ENCODE measurements at regions not wholly inside any gene's neighbourhood (a gene's known extent, or its start where the extent isn't known, plus 50 kb on each side); places are given as distances from the start of the nearest gene placed in this dataset.

DNA sequence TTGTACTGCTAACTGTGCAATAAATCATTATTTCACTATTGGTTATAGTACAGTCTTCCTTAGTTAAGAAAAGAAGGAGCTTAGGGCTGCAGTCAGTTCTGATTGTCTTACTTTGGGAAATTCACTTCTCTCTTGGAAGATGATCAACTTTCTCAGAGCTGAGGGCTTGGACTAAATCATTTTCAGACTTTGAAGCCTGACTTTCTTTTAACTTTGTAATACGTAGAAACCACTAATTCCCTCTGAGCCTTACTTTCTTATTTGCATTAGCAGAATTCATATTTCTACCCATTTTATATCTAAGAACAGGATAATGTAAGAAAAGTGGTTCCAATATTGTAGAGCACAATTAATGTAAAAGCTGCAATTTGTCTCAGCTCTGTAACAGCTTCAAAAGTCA lies 386.4 kb downstream of the TRIB2 start (continued):
- TF ChIP-seq, protein P1, sequence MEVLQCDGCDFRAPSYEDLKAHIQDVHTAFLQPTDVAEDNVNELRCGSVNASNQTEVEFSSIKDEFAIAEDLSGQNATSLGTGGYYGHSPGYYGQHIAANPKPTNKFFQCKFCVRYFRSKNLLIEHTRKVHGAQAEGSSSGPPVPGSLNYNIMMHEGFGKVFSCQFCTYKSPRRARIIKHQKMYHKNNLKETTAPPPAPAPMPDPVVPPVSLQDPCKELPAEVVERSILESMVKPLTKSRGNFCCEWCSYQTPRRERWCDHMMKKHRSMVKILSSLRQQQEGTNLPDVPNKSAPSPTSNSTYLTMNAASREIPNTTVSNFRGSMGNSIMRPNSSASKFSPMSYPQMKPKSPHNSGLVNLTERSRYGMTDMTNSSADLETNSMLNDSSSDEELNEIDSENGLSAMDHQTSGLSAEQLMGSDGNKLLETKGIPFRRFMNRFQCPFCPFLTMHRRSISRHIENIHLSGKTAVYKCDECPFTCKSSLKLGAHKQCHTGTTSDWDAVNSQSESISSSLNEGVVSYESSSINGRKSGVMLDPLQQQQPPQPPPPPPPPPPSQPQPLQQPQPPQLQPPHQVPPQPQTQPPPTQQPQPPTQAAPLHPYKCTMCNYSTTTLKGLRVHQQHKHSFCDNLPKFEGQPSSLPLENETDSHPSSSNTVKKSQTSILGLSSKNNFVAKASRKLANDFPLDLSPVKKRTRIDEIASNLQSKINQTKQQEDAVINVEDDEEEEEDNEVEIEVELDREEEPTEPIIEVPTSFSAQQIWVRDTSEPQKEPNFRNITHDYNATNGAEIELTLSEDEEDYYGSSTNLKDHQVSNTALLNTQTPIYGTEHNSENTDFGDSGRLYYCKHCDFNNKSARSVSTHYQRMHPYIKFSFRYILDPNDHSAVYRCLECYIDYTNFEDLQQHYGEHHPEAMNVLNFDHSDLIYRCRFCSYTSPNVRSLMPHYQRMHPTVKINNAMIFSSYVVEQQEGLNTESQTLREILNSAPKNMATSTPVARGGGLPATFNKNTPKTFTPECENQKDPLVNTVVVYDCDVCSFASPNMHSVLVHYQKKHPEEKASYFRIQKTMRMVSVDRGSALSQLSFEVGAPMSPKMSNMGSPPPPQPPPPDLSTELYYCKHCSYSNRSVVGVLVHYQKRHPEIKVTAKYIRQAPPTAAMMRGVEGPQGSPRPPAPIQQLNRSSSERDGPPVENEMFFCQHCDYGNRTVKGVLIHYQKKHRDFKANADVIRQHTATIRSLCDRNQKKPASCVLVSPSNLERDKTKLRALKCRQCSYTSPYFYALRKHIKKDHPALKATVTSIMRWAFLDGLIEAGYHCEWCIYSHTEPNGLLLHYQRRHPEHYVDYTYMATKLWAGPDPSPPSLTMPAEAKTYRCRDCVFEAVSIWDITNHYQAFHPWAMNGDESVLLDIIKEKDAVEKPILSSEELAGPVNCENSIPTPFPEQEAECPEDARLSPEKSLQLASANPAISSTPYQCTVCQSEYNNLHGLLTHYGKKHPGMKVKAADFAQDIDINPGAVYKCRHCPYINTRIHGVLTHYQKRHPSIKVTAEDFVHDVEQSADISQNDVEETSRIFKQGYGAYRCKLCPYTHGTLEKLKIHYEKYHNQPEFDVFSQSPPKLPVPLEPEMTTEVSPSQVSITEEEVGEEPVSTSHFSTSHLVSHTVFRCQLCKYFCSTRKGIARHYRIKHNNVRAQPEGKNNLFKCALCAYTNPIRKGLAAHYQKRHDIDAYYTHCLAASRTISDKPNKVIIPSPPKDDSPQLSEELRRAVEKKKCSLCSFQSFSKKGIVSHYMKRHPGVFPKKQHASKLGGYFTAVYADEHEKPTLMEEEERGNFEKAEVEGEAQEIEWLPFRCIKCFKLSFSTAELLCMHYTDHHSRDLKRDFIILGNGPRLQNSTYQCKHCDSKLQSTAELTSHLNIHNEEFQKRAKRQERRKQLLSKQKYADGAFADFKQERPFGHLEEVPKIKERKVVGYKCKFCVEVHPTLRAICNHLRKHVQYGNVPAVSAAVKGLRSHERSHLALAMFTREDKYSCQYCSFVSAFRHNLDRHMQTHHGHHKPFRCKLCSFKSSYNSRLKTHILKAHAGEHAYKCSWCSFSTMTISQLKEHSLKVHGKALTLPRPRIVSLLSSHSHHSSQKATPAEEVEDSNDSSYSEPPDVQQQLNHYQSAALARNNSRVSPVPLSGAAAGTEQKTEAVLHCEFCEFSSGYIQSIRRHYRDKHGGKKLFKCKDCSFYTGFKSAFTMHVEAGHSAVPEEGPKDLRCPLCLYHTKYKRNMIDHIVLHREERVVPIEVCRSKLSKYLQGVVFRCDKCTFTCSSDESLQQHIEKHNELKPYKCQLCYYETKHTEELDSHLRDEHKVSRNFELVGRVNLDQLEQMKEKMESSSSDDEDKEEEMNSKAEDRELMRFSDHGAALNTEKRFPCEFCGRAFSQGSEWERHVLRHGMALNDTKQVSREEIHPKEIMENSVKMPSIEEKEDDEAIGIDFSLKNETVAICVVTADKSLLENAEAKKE (CRISPR knock-in tag; IDR thresholded peaks at IDR 0.05) = no peak
- no peak for TF ChIP-seq EZH2 (IDR thresholded peaks at IDR 0.05; ENCODE audit: low read depth, unreplicated experiment)
- TF ChIP-seq STAT1 (IDR thresholded peaks at IDR 0.05; ENCODE audit: unreplicated experiment) = no peak

DNA sequence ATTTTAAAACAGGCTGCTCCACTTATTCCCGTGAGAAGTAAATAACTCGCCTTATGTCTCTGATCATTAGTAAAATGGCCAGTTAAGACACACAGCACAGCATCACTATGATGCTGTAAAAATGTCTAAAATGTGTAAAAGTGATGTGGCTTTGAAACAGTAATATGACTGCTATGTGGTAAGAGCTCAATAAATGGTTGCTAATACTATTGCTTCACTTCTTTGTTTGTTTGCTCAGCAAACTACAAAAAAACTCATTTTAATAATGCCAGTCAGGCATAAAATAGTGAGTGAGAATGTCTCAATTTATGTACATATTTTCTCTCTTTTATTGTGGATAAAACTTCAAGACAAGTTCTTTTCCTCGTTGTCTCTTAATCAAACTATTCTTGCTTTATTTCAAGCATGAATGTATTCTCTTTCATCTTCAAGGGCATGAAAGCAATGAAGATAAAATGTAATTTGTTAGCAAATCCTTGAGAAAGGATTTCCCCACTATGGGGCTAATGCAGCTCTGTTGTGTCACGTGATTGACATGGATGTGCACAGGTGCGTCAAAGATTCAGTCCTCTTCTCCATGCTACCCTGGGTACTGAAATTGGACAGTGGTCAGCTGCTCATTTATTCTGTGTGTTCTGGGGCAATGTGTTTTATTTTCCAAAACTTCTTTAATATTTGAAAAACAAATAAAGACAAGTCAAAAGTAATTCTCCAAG lies 387.2 kb downstream of the TRIB2 start:
- Mint-ChIP-seq H3K4me1 (no peaks in the 10 kb centered on the region), H3K36me3 (ENCODE audit: low read depth) (peaks cover 7% of the 10 kb centered on the region; the same call in 2 of the 3 replicates), H3K4me3 (no peak overlapping the region), H3K27me3 (ENCODE audit: insufficient read depth, low read depth, poor library complexity) (no peaks in the 10 kb centered on the region), H3K27ac (no peak overlapping the region), H3K9me3 (peaks cover 8% of the 10 kb centered on the region)
- H3F3A ChIP-seq (replicated peaks; ENCODE audit: low read depth) = no peaks in the 10 kb centered on the region
- H4K20me1 ChIP-seq (replicated peaks; ENCODE audit: insufficient read depth) = no peaks in the 10 kb centered on the region
- H3K36me3 ChIP-seq (ENCODE audit: insufficient read depth) = no peaks in the 10 kb centered on the region
- H3K4me1 ChIP-seq (ENCODE audit: insufficient read depth) = no peaks in the 10 kb centered on the region
- no peaks in the 10 kb centered on the region for H3K27me3 ChIP-seq (ENCODE audit: insufficient read depth)
- no peak overlapping the region for H3K4me3 ChIP-seq
- H3K9me2 ChIP-seq (ENCODE audit: insufficient read depth) = 0 out of 2 replicates have a peak, but pooled peaks cover 3% of the 10 kb centered on the region
- DNase-seq (ENCODE audit: low spot score) (no peak), ATAC-seq (no peak)
- no peak overlapping the region for H2AFZ ChIP-seq
- no peak overlapping the region for H3K4me2 ChIP-seq
- no peak overlapping the region for H3K27ac ChIP-seq (ENCODE audit: low read depth)
- H3K79me2 ChIP-seq (replicated peaks; ENCODE audit: insufficient read depth) = no peaks in the 10 kb centered on the region
- TF ChIP-seq, protein P2, sequence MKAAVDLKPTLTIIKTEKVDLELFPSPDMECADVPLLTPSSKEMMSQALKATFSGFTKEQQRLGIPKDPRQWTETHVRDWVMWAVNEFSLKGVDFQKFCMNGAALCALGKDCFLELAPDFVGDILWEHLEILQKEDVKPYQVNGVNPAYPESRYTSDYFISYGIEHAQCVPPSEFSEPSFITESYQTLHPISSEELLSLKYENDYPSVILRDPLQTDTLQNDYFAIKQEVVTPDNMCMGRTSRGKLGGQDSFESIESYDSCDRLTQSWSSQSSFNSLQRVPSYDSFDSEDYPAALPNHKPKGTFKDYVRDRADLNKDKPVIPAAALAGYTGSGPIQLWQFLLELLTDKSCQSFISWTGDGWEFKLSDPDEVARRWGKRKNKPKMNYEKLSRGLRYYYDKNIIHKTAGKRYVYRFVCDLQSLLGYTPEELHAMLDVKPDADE (IDR thresholded peaks at IDR 0.05) = no peak
- TF ChIP-seq, protein P3, sequence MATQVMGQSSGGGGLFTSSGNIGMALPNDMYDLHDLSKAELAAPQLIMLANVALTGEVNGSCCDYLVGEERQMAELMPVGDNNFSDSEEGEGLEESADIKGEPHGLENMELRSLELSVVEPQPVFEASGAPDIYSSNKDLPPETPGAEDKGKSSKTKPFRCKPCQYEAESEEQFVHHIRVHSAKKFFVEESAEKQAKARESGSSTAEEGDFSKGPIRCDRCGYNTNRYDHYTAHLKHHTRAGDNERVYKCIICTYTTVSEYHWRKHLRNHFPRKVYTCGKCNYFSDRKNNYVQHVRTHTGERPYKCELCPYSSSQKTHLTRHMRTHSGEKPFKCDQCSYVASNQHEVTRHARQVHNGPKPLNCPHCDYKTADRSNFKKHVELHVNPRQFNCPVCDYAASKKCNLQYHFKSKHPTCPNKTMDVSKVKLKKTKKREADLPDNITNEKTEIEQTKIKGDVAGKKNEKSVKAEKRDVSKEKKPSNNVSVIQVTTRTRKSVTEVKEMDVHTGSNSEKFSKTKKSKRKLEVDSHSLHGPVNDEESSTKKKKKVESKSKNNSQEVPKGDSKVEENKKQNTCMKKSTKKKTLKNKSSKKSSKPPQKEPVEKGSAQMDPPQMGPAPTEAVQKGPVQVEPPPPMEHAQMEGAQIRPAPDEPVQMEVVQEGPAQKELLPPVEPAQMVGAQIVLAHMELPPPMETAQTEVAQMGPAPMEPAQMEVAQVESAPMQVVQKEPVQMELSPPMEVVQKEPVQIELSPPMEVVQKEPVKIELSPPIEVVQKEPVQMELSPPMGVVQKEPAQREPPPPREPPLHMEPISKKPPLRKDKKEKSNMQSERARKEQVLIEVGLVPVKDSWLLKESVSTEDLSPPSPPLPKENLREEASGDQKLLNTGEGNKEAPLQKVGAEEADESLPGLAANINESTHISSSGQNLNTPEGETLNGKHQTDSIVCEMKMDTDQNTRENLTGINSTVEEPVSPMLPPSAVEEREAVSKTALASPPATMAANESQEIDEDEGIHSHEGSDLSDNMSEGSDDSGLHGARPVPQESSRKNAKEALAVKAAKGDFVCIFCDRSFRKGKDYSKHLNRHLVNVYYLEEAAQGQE (IDR thresholded peaks at IDR 0.05; ENCODE audit: unreplicated experiment) = no peak
- no peak for TF ChIP-seq CREB1 (CRISPR knock-in tag; IDR thresholded peaks at IDR 0.05; ENCODE audit: low read depth)
- TF ChIP-seq ZNF114 (CRISPR knock-in tag; IDR thresholded peaks at IDR 0.05) = no peak
- no peak for TF ChIP-seq ZNF331 (CRISPR knock-in tag; IDR thresholded peaks at IDR 0.05; ENCODE audit: low read depth)
